ENCODE measurements at regions not wholly inside any gene's neighbourhood (a gene's known extent, or its start where the extent isn't known, plus 50 kb on each side); places are given as distances from the start of the nearest gene placed in this dataset.
"Not testable (repeated sequence)": the region's sequence is repeated elsewhere in the genome, so short reads cannot be mapped to it uniquely, and the experiment has no call there.

DNA sequence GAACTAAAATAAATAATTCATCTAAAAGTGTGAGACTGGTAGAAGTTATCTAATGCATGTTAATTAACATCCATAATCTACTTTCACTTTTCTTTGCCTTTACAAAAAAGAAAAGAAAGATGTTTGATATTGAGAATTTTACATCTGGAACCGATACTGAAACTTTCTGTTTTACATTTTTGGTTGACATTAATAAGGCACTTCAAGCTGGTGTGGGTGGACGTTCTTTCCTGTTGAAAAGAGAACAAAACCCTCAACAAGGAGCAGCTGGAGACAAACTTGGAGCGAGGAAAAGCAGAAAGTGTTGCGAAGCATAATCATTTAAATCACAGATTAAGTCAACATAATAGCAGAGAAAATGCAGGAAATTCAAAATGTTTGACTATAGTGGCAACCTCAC is 575.2 kb upstream of the ADGRB3 start:
- DNase-seq (ENCODE audit: extremely low spot score), result no peak
- POLR2A ChIA-PET, result no interaction called here
- no peak for TF ChIP-seq ARNT (IDR thresholded peaks at IDR 0.05)
- no peak for TF ChIP-seq CTBP1 (IDR thresholded peaks at IDR 0.05; ENCODE audit: borderline replicate concordance)
- TF ChIP-seq ELF4 (IDR thresholded peaks at IDR 0.05), result no peak
- no peak for TF ChIP-seq HDGF (IDR thresholded peaks at IDR 0.05; ENCODE audit: borderline replicate concordance)
- TF ChIP-seq SP1 (IDR thresholded peaks at IDR 0.05), result no peak
- TF ChIP-seq LEF1 (IDR thresholded peaks at IDR 0.05; ENCODE audit: borderline replicate concordance), result no peak
- TF ChIP-seq L3MBTL2 (conservative IDR thresholded peaks at IDR 0.05), result no peak
- no peak for TF ChIP-seq ZNF384 (IDR thresholded peaks at IDR 0.05)
- no peak for TF ChIP-seq FOXA1 (IDR thresholded peaks at IDR 0.05)
- no peak for TF ChIP-seq FOXK2 (IDR thresholded peaks at IDR 0.05)
- no peak for TF ChIP-seq NFRKB (IDR thresholded peaks at IDR 0.05)
- TF ChIP-seq BHLHE40 (IDR thresholded peaks at IDR 0.05; ENCODE audit: borderline replicate concordance), result no peak
- no peak for TF ChIP-seq FOXM1 (IDR thresholded peaks at IDR 0.05; ENCODE audit: borderline replicate concordance)
- no peak for TF ChIP-seq TARDBP (IDR thresholded peaks at IDR 0.05)
- TF ChIP-seq, protein P1, sequence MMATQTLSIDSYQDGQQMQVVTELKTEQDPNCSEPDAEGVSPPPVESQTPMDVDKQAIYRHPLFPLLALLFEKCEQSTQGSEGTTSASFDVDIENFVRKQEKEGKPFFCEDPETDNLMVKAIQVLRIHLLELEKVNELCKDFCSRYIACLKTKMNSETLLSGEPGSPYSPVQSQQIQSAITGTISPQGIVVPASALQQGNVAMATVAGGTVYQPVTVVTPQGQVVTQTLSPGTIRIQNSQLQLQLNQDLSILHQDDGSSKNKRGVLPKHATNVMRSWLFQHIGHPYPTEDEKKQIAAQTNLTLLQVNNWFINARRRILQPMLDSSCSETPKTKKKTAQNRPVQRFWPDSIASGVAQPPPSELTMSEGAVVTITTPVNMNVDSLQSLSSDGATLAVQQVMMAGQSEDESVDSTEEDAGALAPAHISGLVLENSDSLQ (IDR thresholded peaks at IDR 0.05), result no peak
- no peak for TF ChIP-seq SUZ12 (IDR thresholded peaks at IDR 0.05)
- CTCF ChIA-PET, result no interaction called here

DNA sequence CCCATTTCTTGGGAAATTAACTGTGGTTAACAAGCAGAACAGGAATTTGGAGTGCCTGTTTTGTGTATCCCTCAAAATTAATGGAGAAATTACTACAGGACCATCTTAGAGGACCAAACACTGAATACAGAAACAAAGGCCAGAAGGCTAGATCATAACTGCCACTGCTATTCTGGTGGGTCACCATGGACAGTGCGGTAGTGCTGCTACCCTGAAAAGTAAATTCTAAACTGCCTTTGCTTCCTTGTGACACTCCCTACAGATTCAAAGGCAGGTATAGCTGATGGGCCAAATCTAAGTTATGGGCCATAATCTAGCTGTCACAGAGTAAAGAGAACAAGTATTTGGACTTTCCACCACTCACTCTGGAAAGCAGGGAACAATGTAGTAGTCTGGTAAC is 575.8 kb upstream of the ADGRB3 start:
- no peak for DNase-seq (ENCODE audit: extremely low spot score)
- no peak for TF ChIP-seq NFRKB (IDR thresholded peaks at IDR 0.05)
- TF ChIP-seq SP1 (IDR thresholded peaks at IDR 0.05), result no peak
- no peak for TF ChIP-seq HDGF (IDR thresholded peaks at IDR 0.05; ENCODE audit: borderline replicate concordance)
- no peak for TF ChIP-seq FOXK2 (IDR thresholded peaks at IDR 0.05)
- TF ChIP-seq ELF4 (IDR thresholded peaks at IDR 0.05), result no peak
- TF ChIP-seq LEF1 (IDR thresholded peaks at IDR 0.05; ENCODE audit: borderline replicate concordance), result no peak
- no peak for TF ChIP-seq FOXM1 (IDR thresholded peaks at IDR 0.05; ENCODE audit: borderline replicate concordance)
- no peak for TF ChIP-seq ARNT (IDR thresholded peaks at IDR 0.05)
- no peak for TF ChIP-seq ZNF384 (IDR thresholded peaks at IDR 0.05)
- no peak for TF ChIP-seq FOXA1 (IDR thresholded peaks at IDR 0.05)
- TF ChIP-seq, protein P1 (IDR thresholded peaks at IDR 0.05), result no peak
- no peak for TF ChIP-seq L3MBTL2 (conservative IDR thresholded peaks at IDR 0.05)
- no peak for TF ChIP-seq BHLHE40 (IDR thresholded peaks at IDR 0.05; ENCODE audit: borderline replicate concordance)
- TF ChIP-seq SUZ12 (IDR thresholded peaks at IDR 0.05), result no peak
- POLR2A ChIA-PET, result no interaction called here
- CTCF ChIA-PET, result no interaction called here

GRCh38 chr6:68056596-68056995 is 578.5 kb upstream of the ADGRB3 start:
- POLR2A ChIA-PET; DNase-seq (ENCODE audit: extremely low spot score); CTCF ChIA-PET: not testable (repeated sequence)

- no peak for TF ChIP-seq FOXK2 (IDR thresholded peaks at IDR 0.05)
- TF ChIP-seq CTBP1 (IDR thresholded peaks at IDR 0.05; ENCODE audit: borderline replicate concordance), result no peak
- ChIA-PET POLR2A (no interaction called here), CTCF (no interaction called here)
- no peak for DNase-seq (ENCODE audit: extremely low spot score)
These were observed 580.3 kb upstream of the ADGRB3 start for GRCh38 chr6:68054756-68055155.

DNA sequence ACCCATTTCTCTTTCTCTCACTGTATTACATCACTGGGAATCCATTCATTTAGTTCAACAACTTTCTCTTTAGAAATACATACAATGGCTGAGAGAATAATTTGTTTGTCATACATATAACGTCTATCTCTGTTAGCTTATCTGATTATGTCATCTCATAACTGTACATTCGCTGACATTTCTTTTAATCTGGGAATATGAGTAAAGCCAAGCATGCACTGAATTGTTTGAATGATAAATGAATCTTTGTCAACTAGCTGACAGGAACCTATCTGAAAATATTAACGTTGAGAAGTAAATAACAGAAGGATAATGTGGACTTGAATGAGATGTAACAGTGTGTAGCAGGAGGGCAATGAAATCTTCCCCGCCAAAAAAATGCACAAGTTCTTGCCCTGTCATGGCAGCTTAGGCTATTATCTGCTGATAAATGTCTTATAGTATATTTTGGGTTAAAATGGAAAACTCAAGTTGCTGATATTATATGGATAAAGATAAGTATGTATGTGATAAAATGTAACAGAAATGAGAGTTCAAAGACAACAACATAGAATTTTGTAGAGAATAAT is 581.2 kb upstream of the ADGRB3 start:
- POLR2A ChIA-PET, result no interaction called here
- CTCF ChIA-PET, result no interaction called here

DNA sequence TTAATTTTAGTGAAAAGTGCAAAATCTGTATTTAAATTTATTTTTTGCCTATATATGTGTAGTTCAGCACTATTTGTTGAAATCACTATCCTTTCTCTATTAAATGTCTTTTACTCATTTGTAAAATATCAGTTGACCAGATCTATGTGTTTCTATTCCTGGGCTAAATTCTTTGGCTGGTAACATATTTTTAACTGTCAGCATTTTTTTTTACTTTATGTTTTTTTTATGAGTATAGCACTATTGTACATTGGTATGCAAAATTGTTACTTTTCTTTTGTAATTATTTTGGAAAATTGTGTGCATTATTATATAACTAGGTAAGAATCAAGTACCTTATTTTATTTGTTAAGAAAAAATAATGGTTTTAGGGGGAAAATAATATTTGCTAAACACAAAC is 582.8 kb upstream of the ADGRB3 start:
- TF ChIP-seq TARDBP (IDR thresholded peaks at IDR 0.05) (no peak), SUZ12 (IDR thresholded peaks at IDR 0.05) (no peak), FOXM1 (IDR thresholded peaks at IDR 0.05; ENCODE audit: borderline replicate concordance) (no peak), BHLHE40 (IDR thresholded peaks at IDR 0.05; ENCODE audit: borderline replicate concordance) (no peak), FOXA1 (IDR thresholded peaks at IDR 0.05) (no peak), CTBP1 (IDR thresholded peaks at IDR 0.05; ENCODE audit: borderline replicate concordance) (no peak), NFRKB (IDR thresholded peaks at IDR 0.05) (no peak), ELF4 (IDR thresholded peaks at IDR 0.05) (no peak), ZNF384 (IDR thresholded peaks at IDR 0.05) (no peak), ARNT (IDR thresholded peaks at IDR 0.05) (no peak), LEF1 (IDR thresholded peaks at IDR 0.05; ENCODE audit: borderline replicate concordance) (no peak), HDGF (IDR thresholded peaks at IDR 0.05; ENCODE audit: borderline replicate concordance) (no peak)
- TF ChIP-seq, protein P1 (IDR thresholded peaks at IDR 0.05), result no peak
- DNase-seq (ENCODE audit: extremely low spot score), result no peak
- CTCF ChIA-PET, result no interaction called here
- POLR2A ChIA-PET, result no interaction called here

More for the DNA sequence above, 581.2 kb upstream of the ADGRB3 start:
- TF ChIP-seq ARNT (IDR thresholded peaks at IDR 0.05) (no peak), FOXA1 (IDR thresholded peaks at IDR 0.05) (no peak), ZNF384 (IDR thresholded peaks at IDR 0.05) (no peak), NFRKB (IDR thresholded peaks at IDR 0.05) (no peak), SP1 (IDR thresholded peaks at IDR 0.05) (no peak), FOXK2 (IDR thresholded peaks at IDR 0.05) (no peak), CTBP1 (IDR thresholded peaks at IDR 0.05; ENCODE audit: borderline replicate concordance) (no peak), BHLHE40 (IDR thresholded peaks at IDR 0.05; ENCODE audit: borderline replicate concordance) (no peak), HDGF (IDR thresholded peaks at IDR 0.05; ENCODE audit: borderline replicate concordance) (no peak), LEF1 (IDR thresholded peaks at IDR 0.05; ENCODE audit: borderline replicate concordance) (no peak), ELF4 (IDR thresholded peaks at IDR 0.05) (no peak), TARDBP (IDR thresholded peaks at IDR 0.05) (no peak), L3MBTL2 (conservative IDR thresholded peaks at IDR 0.05) (no peak)
- no peak for DNase-seq (ENCODE audit: extremely low spot score)
